GM10248 (cell line): ENCODE measurements at regions not wholly inside any gene's neighbourhood (a gene's known extent, or its start where the extent isn't known, plus 50 kb on each side); places are given as distances from the start of the nearest gene placed in this dataset.

Source experiments
- CTCF ChIA-PET: fragments of 300-600 bp; sonication (Branson Sonifier 250); formaldehyde crosslinking; extraction: SDS; loops from one replicate; lab custom pipeline; 2021; ENCODE audit warnings: antibody characterized with exemption; lab: Yijun Ruan, JAX
- POLR2A ChIA-PET: fragments of 350-650 bp; sonication (Branson Sonifier 250); formaldehyde crosslinking; extraction: SDS; loops from one replicate; lab custom pipeline; 2020; ENCODE audit warnings: antibody characterized with exemption; lab: Yijun Ruan, JAX
- DNase-seq: peaks from one replicate; pipeline ENCODE4 v3.0.0; 2012; ENCODE audit errors: extremely low spot score
- TF ChIP-seq, protein P1 (sequence below): IDR thresholded peaks from 2 replicates; pipeline ENCODE4 v1.5.1; 2012; ENCODE audit warnings: mild to moderate bottlenecking, low read depth; ENCODE audit errors: extremely low read depth, missing control alignments, control extremely low read depth

DNA sequence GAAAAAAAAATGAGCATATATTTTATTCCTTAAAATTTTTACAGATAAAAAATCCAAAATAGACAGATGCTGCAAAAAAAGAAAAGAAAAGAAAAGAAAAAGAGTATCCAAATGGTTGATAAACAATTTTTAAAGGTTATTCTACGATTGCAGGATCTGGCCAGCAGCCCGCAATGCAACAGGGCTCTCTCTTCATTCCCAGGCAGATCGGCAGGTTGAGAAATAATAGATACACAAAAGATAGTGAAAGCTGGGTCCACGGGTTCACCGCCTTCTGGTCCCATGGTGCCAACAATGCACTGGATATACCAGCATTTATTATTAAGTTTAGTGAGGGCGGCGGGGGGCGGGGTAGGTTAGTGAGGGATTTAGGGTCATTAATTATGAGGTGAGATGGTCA is 1448.9 kb downstream of the NLGN4Y start:
- no peak for DNase-seq
- ChIA-PET POLR2A (no interaction called here), CTCF (interaction anchor here (1.1 kb wide), 1 partner anchor 15 kb away, joined by 3 read pairs; no protein-coding TSS in a partner anchor)
- TF ChIP-seq, protein P1, sequence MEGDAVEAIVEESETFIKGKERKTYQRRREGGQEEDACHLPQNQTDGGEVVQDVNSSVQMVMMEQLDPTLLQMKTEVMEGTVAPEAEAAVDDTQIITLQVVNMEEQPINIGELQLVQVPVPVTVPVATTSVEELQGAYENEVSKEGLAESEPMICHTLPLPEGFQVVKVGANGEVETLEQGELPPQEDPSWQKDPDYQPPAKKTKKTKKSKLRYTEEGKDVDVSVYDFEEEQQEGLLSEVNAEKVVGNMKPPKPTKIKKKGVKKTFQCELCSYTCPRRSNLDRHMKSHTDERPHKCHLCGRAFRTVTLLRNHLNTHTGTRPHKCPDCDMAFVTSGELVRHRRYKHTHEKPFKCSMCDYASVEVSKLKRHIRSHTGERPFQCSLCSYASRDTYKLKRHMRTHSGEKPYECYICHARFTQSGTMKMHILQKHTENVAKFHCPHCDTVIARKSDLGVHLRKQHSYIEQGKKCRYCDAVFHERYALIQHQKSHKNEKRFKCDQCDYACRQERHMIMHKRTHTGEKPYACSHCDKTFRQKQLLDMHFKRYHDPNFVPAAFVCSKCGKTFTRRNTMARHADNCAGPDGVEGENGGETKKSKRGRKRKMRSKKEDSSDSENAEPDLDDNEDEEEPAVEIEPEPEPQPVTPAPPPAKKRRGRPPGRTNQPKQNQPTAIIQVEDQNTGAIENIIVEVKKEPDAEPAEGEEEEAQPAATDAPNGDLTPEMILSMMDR = no peak

DNA sequence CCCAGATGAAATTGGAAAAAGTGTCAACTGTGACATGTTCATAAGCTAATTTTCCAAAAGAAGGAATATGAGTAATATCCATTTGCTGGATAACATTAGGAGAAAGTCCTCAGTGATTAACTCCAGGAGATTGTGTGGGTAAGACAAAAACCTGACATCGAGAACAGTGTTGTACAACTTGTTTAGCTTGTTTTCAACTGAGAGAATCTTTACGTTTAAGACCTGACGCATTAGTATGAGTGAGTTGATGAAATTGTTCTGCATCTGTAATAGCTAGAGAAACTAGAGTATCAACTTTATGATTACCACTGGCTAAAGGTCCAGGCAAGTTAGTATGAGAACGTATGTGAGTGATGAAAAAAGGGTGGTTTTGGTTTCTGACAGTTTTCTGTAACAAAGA is 1452.4 kb downstream of the NLGN4Y start:
- CTCF ChIA-PET = no interaction called here
- no peak for DNase-seq
- POLR2A ChIA-PET = no interaction called here
- TF ChIP-seq, protein P1 = no peak

DNA sequence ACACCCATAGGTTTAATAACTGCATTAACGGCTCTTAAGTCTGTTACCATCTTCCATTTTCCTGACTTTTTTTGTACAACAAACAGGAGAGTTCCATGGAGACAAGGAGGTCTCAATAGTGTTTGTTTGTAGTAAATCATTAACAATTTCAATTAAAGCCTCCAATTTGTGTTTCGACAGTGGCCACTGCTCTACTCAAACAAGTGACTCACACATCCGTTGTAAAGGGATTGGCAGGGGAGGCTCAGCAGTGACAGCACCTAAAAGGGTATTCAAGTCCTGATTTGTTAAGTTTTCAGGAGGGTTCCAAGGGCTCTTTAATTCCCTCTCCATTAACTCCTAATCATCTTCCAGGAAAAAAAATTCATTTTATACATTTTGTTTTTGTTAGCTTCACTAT is 1454.2 kb downstream of the NLGN4Y start:
- ChIA-PET POLR2A (no interaction called here), CTCF (no interaction called here)
- TF ChIP-seq, protein P1 = no peak
- no peak for DNase-seq

- TF ChIP-seq, protein P1 = no peak
- CTCF ChIA-PET = no interaction called here
- no peak for DNase-seq
- POLR2A ChIA-PET = no interaction called here
These were observed 1460.5 kb downstream of the NLGN4Y start for GRCh38 chrY:15984651-15985398.

- ChIA-PET POLR2A (no interaction called here), CTCF (no interaction called here)
- TF ChIP-seq, protein P1 = no peak
- no peak for DNase-seq
These were observed 1471.7 kb downstream of the NLGN4Y start for GRCh38 chrY:15996014-15996413.

- no peak for DNase-seq
- ChIA-PET POLR2A (no interaction called here), CTCF (no interaction called here)
- TF ChIP-seq, protein P1 = no peak
These were observed 1476.4 kb downstream of the NLGN4Y start for GRCh38 chrY:16000751-16001150.

- TF ChIP-seq, protein P1 = no peak
- CTCF ChIA-PET = no interaction called here
- DNase-seq = no peak
- POLR2A ChIA-PET = no interaction called here
These were observed 1477.6 kb downstream of the NLGN4Y start for GRCh38 chrY:16001896-16002295.
